GM12873 (cell line): ENCODE measurements at regions not wholly inside any gene's neighbourhood (a gene's known extent, or its start where the extent isn't known, plus 50 kb on each side); places are given as distances from the start of the nearest gene placed in this dataset.

Experiments used
- TF ChIP-seq, protein P1 (sequence below): IDR thresholded peaks from 2 replicates; pipeline ENCODE4 v1.5.1; 2012; ENCODE audit warnings: low read depth, mild to moderate bottlenecking, moderate library complexity, low read length, control low read depth; ENCODE audit not compliant: insufficient read depth; ENCODE audit errors: missing control alignments

GRCh38 chr1:41995441-41996130 is 76.9 kb upstream of the HIVEP3 start:
- TF ChIP-seq, protein P1, sequence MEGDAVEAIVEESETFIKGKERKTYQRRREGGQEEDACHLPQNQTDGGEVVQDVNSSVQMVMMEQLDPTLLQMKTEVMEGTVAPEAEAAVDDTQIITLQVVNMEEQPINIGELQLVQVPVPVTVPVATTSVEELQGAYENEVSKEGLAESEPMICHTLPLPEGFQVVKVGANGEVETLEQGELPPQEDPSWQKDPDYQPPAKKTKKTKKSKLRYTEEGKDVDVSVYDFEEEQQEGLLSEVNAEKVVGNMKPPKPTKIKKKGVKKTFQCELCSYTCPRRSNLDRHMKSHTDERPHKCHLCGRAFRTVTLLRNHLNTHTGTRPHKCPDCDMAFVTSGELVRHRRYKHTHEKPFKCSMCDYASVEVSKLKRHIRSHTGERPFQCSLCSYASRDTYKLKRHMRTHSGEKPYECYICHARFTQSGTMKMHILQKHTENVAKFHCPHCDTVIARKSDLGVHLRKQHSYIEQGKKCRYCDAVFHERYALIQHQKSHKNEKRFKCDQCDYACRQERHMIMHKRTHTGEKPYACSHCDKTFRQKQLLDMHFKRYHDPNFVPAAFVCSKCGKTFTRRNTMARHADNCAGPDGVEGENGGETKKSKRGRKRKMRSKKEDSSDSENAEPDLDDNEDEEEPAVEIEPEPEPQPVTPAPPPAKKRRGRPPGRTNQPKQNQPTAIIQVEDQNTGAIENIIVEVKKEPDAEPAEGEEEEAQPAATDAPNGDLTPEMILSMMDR, result no peak

DNA sequence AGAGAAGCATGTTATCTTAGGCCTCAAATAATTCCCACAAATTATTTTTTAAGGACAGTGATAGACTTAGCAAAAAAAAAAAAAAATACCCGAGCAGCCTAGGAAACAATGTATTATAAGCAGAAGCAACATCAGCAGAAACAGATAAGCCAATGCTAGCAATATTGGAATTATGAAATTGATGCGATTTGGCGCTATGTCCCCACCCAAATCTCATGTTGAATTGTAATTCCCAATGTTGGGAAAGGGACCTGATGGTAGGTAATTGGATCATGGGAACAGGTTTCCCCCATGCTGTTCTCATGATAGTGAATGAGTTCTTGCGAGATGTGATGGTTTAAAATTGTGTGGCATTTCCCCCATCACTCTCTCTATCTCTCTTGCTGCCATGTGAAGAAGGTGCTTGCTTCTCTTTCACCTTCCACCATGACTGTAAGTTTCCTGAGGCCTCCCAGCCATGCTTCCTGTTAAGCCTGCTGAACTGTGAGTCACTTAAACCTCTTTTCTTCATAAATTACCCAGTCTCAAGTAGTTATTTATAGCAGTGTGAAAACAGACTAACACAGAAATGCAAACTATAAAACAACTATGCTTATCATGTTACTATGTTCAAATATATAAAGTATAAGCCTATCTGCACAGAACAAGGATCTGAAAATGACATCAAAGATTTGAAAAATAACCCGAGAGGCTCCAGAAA is 75.6 kb upstream of the HIVEP3 start:
- TF ChIP-seq, protein P1, result no peak

DNA sequence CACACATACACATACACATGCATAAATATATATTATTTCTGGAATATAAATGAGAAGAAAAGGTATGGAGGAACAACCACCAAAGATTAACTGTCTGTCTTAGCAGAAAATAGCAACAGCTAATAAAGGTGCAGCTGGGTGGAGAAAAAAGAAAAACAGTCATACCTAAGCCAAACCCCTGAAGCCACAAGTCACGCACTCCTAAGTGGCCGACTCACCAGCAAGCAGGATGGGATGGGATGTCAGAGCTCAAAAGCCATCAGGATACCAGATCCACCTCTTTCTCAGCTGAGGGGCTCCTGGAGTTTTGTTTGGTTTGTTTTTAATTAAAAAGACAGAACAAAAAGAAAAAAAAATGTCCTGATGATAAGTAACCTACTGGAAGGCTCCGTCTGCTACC is 64.7 kb upstream of the HIVEP3 start:
- TF ChIP-seq, protein P1, result no peak

- TF ChIP-seq, protein P1, result no peak
Measured at GRCh38 chr1:41981796-41982195, 63.1 kb upstream of the HIVEP3 start.

- TF ChIP-seq, protein P1, result no peak
Measured at GRCh38 chr1:41980827-41981653, 62.3 kb upstream of the HIVEP3 start.

- TF ChIP-seq, protein P1, result no peak
Measured at GRCh38 chr1:41978986-41979385, 60.3 kb upstream of the HIVEP3 start.

DNA sequence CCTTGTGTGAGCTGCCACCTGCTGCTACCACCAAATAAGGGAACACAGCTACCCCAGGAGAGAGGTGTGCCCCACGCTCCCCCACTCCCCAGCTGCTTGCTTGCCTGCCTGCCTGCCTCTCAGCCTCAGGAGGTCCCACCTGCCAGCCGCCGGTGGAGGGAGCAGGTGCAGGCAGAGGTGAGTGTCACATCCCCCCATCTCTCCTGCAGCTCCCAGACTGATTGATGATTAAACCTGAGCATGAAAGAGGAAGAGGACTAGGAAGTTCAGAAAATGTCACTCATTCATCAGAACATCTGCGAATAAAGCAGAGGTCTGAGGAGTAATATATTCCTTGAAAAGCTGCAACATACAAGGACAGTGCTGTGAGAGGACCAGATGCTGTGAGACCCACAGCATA is 58.6 kb upstream of the HIVEP3 start:
- TF ChIP-seq, protein P1, result no peak
